Astrocyte of the cerebellum (primary cell): ENCODE measurements at regions not wholly inside any gene's neighbourhood (a gene's known extent, or its start where the extent isn't known, plus 50 kb on each side); places are given as distances from the start of the nearest gene placed in this dataset.

ENCODE experiments used
- DNase-seq: peaks from one replicate; pipeline ENCODE4 v3.0.0-alpha.2; 2011; ENCODE audit warnings: low read depth
- H3K4me3 ChIP-seq: 2 replicates; pipeline ENCODE4 v1.5.1; 2011; ENCODE audit warnings: mild to moderate bottlenecking, low read depth, low read length, moderate library complexity
- CTCF ChIP-seq: IDR thresholded peaks from 2 replicates; pipeline ENCODE4 v1.5.1; 2012; ENCODE audit warnings: low read length, low read depth, moderate library complexity, mild to moderate bottlenecking; ENCODE audit errors: missing control alignments
- in situ Hi-C: cut with HindIII; loops from 2 replicates; pipeline ENCODE4 v1.10.0; 2017; ENCODE audit warnings: low sequenced_read_pairs

- H3K4me3 ChIP-seq, result no peak overlapping the region
- TF ChIP-seq CTCF, result no peak
Measured at GRCh38 chr10:2494399-2494798, 572.9 kb upstream of the PFKP start.

GRCh38 chr10:2488446-2489005, 578.8 kb upstream of the PFKP start:
- no peak overlapping the region for H3K4me3 ChIP-seq
- DNase-seq, result no peak
- in situ Hi-C loops, result no loop called here
- no peak for TF ChIP-seq CTCF

More at GRCh38 chr10:2494399-2494798, 572.9 kb upstream of the PFKP start:
- no peak for DNase-seq
- in situ Hi-C loops, result no loop called here

GRCh38 chr10:2487921-2488320, 579.4 kb upstream of the PFKP start:
- in situ Hi-C loops, result no loop called here
- TF ChIP-seq CTCF, result no peak
- H3K4me3 ChIP-seq, result no peak overlapping the region
- no peak for DNase-seq

GRCh38 chr10:2478656-2479055, 588.7 kb upstream of the PFKP start:
- DNase-seq, result no peak
- H3K4me3 ChIP-seq, result no peak overlapping the region
- in situ Hi-C loops, result loop anchor here (5.0 kb wide), 1 partner anchor 61 kb away; no protein-coding TSS in a partner anchor
- TF ChIP-seq CTCF, result no peak

GRCh38 chr10:2476812-2477553, 590.4 kb upstream of the PFKP start:
- H3K4me3 ChIP-seq, result no peak overlapping the region
- in situ Hi-C loops, result loop anchor here (5.0 kb wide), 1 partner anchor 60 kb away; no protein-coding TSS in a partner anchor
- no peak for DNase-seq
- no peak for TF ChIP-seq CTCF

GRCh38 chr10:2476218-2476811, 591.0 kb upstream of the PFKP start:
- H3K4me3 ChIP-seq, result no peak overlapping the region
- DNase-seq, result no peak
- in situ Hi-C loops, result loop anchor here (5.0 kb wide), 1 partner anchor 59 kb away; no protein-coding TSS in a partner anchor
- TF ChIP-seq CTCF, result no peak
